Transverse colon (tissue), 4 donors: ENCODE measurements at regions not wholly inside any gene's neighbourhood (a gene's known extent, or its start where the extent isn't known, plus 50 kb on each side); places are given as distances from the start of the nearest gene placed in this dataset.

ENCODE experiments used
- CTCF ChIP-seq, 5 experiments: fragments of 200-600 bp in 3 of 5; fragments of 450-650 bp in 2 of 5; sonication (generic) in 3 of 5; IDR thresholded peaks; 1 replicate in 2 of 5; 2 replicates in 3 of 5; pipeline ENCODE4 v1.5.1; 2016 to 2017; ENCODE audit warnings: antibody characterized with exemption in 5 of 5, inconsistent platforms in 3 of 5, mild to moderate bottlenecking in 2 of 5, moderate library complexity in 1 of 5
- EP300 ChIP-seq: sonication (generic); formaldehyde crosslinking; IDR thresholded peaks from one replicate; pipeline ENCODE4 v1.6.1; 2017; ENCODE audit warnings: antibody characterized with exemption, low read depth
- POLR2A ChIP-seq: fragments of 450-650 bp; IDR thresholded peaks from one replicate; pipeline ENCODE4 v1.6.1; 2016; ENCODE audit warnings: antibody characterized with exemption, mild to moderate bottlenecking, moderate library complexity
- POLR2AphosphoS5 ChIP-seq, 3 donors: sonication (generic); formaldehyde crosslinking; IDR thresholded peaks; one replicate each; pipeline ENCODE4 v1.6.1; 2016; ENCODE audit warnings: antibody characterized with exemption in 3 of 3

- TF ChIP-seq CTCF (IDR thresholded peaks at IDR 0.05) (no peak), POLR2A (no peak), POLR2AphosphoS5 (IDR thresholded peaks at IDR 0.05) (no peak), EP300 (no peak)
Observed at GRCh38 chr13:109652531-109652930, 133.9 kb downstream of the IRS2 start.
